GM18502 (cell line): ENCODE measurements at regions not wholly inside any gene's neighbourhood (a gene's known extent, or its start where the extent isn't known, plus 50 kb on each side); places are given as distances from the start of the nearest gene placed in this dataset.
"Not testable (repeated sequence)": the region's sequence is repeated elsewhere in the genome, so short reads cannot be mapped to it uniquely, and the experiment has no call there.

ENCODE experiments used
- ATAC-seq: cut with Tn5 transposase; IDR thresholded peaks from one replicate; pipeline ENCODE4 v1.9.1; 2021; ENCODE audit warnings: mild to moderate bottlenecking; ENCODE audit not compliant: unreplicated experiment, poor library complexity

DNA sequence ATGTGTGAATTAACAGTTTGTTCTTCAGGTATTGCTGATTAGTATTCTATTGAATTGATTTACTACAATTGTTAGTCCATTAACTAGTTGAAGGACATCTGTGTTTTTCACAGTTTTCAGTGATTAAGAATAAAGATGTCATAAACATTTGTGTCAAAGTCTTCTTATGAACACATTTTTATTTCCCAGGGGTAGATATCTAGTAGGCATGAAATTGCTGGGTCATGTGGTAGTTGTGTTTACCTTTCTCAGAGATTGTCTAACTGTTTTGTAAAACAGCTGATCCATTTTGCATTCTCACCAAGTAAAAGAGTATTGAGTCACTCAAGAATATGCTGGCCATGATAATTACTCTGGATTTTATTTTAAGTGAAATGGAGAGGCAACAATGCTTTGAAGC is 1145.3 kb downstream of the FSCB start:
- ATAC-seq: no peak

DNA sequence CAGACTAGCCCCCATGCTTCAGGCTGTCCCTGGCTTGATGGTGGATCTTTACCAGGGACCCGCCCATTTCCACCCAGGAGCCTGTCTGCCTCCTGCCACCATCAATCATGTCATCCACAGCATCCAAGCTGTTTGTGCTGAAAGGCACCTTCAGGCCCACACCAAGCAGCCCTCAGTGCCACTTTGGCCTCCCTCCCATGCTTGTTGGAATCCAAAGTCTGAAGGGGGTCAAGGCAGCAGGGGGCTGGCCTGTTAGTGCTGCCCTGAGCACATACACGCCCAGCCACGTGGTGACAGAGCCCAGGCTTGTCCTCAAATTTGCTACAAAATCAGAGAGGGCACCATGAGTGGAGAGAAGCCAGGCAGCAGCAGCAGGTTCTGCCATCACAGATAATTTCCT is 1146.8 kb downstream of the FSCB start:
- no peak for ATAC-seq

DNA sequence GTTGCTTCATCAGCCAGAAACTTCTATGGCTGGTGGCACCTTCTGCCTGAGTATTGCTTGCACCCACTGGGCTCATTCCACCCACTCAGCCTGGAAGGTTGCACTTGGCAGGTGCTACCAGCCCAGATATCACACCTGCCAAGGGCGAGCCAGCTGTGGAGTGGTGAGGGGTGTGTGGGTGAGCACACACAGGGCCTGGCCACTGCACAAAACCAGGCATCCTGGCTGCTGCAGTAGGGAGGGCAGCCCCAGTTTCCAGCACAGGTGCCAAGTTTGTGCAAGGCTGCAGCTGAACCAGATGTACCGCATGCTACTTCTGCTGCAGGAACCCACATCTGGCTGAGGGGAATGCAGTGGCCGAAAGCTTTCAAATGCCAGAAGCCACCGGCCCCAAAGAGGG is 1147.8 kb downstream of the FSCB start:
- ATAC-seq: no peak

DNA sequence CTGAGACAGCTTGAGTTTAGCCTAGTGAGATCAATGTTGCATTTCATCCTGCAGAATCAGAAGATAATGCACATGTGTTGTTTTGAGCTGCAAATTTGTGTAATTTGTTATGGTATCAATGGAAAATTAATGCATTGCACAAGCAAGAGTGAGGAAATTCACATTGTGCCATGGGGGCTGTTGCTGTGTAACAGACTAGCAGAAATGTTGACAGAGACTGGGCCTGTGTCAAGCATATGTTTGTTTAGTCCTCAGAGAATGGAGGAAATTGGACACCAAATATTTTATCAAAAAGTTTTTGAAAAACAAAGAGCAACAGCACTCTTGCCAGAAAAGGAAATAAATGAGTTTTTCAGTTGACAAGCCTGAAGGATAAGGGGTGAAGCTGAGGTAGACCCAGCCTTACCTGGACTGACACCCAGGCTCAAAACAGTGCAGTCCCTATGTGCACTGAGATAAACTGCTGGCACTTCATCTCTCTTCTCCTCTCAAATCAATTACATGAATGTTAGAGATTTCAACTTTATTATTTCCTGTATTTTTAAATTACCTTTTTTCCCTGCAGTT is 1150.0 kb downstream of the FSCB start:
- ATAC-seq: no peak

DNA sequence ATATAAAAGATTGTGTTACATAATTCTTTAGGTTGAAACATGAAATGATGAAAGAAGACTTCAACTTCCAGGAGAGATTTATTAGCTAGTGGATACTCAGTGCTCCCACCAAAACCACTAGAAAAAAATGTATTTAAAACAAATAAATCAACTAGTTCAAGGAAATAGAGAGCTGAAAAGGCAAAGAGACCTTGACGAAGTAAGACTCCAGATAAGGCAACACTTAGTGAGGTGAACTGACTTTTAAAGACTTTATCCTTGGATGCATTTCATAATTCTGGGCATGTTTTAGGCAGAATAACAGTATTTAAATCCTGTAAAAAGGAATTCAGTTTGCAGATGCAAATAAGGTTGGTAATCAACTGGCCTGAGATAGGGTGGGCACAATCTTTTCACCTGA is 1150.7 kb downstream of the FSCB start:
- no peak for ATAC-seq

DNA sequence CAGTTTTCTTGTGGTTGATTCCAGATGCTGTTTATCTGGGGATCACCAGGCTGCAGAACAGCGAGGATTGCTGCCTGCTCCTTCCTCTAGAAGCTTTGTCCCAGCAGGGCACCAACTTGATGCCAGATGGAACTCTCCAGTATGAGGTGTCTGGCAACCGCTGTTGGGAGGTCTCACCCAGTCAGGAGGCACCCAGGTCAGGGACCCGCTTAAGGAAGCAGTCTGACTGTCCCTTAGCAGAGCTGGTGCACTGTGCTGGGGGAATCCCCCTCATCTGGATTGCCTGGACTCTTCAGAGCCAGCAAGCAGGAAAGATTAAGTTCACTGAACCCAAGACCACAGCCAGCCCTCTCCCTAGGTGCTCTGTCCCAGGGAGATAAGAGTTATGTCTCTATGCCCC is 1165.2 kb downstream of the FSCB start:
- ATAC-seq: no peak

DNA sequence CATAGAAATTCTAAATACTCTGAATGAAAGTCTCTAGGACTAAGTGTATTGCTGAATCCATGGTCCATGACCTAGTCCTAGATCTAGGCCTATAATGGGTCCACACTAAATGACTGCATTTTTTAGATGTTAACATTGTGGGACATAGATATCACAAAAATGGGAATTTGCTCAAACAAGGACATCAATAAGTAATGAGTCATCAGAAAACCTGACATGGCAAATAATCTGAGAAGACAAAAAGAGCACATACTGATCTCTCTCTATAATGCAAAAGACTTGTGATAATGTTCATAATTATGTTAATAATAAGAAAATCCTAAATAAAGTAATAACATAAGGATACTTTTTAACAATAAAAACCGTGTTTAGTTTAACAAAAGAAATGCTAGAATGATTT is 1168.4 kb downstream of the FSCB start:
- no peak for ATAC-seq

DNA sequence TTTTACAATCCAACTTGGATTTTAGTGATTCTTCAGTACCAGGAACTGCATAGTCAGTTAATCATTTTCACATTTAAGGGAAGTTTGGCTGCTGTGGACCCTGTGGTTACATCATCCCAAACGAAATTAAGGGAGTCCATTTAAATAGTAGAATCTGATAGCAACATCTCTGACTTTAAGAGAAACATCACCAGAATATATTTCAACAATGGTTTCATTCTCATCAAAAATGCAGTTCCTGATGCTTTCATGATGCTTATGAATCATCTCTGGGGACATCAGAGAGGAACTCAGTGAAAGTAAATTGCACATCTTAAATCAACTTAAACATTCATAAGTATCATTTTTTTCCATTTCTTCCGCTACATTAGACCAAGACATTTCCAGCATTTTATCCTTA is 1170.7 kb downstream of the FSCB start:
- ATAC-seq: no peak

DNA sequence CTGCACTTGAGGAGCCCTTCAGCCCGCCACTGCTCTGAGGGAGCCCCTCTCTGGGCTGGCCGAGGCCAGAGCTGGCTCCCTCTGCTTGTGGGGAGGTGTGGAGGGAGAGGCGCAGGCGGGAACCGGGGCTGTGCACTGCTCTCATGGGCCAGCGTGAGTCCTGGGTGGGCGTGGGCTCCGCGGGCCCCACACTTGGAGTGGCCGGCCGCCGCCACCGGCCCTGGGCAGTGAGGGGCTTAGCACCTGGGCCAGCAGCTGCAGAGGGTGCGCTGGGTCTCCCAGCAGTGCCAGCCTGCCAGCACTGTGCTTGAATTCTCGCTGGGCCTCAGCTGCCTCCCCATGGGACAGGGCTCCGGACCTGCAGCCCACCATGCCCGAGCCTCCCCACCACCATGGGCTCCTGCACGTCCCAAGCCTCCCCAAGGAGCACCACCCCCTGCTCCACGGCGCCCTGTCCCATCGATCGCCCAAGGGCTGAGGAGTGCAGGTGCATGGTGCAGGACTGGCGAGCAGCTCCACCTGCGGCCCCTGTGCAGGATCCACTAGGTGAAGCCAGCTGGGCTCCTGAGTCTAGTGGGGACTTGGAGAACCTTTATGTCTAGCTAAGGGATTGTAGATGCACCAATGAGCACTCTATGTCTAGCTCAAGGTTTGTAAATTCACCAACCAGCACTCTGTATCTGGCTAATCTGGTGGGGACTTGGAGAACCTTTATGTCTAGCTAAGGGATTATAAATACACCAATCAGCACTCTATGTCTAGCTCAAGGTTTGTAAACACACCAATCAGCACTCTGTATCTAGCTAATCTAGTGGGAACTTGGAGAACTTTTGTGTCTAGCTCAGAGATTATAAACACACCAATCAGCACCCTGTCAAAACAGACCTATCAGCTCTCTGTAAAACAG is 1180.3 kb downstream of the FSCB start:
- not testable (repeated sequence) for ATAC-seq

DNA sequence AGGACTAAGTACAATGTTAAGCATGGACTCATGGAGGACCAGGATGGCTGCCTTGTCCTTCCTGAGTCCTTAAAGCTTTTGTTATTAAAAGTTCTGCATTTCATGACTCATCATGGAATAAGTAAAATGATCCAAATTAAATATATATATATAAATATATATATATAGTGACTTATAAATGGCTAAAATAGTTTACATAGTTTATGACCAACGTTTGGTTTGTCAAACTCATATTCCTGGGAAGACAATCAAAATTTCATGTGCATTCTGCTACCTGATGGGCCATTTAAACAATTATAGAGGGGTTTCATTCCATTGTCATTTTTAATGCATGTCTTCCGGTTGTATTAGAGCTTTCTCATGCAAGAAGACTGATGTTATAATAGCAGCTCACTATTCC is 1190.7 kb downstream of the FSCB start:
- no peak for ATAC-seq

DNA sequence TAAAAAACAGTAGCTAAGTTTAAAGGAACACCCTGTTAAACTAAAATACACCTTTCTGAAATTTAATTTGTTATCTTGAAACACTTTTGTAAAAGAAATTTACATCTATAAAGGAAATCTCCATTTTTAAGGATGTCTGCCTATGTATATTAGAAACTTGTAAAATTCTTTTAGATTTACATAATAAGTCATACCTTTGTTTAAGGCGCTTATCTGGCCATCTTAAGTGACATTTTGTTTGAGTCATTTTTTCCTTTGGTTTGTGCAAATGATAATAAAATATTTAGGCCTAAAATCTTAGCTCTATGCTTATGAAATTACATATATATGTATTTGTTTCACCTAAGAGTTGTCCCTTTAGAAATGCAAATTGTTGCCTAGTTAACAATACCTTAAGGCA is 1193.4 kb downstream of the FSCB start:
- no peak for ATAC-seq

DNA sequence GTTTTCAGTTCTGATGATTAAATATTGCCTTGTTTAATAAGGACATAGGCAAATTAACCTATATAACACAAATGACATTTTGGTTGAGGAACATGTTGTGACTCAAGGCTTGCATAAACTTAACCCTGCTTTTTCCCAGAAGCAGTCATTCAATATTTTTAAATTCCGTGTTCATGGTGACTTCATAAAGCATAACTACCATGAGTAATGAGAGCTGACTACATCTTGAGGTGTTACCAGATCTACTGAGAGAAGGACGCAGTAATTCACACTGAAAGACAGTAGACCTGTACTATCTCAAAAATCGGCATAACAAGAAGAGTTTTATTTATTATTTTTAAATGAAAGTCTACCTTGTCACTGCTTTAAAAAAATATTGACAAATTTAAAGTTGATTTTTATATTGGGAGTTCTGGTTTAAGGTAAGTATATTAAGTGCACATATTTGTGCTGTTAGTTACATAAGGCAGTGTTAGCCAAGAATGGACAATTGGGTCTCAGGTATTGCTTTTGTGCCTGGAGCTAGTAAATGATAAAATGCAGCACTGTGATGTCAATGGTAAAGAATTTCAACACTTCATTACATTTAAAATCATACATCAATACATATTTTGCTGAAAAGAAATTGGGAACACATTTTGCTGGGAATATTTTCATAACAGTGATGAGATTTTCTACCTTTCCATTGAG is 1198.5 kb downstream of the FSCB start:
- no peak for ATAC-seq

DNA sequence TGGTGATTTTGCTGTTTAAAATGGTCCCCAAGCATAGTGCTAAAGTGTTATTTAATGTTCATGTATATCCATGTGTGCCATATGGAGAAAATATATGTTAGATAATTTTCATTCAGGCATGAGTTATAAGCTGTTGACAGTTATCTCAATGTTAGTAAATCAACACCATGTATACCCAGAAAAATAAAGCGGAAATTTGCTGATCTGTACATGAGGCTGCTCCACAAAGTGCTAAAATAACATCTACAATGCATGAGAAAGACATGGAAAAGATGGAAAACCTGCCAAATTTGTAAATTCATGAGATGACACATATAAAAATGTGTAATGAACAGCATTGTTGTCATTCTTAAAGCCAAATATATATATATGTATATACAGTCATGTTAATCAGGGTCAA is 1199.2 kb downstream of the FSCB start:
- no peak for ATAC-seq

DNA sequence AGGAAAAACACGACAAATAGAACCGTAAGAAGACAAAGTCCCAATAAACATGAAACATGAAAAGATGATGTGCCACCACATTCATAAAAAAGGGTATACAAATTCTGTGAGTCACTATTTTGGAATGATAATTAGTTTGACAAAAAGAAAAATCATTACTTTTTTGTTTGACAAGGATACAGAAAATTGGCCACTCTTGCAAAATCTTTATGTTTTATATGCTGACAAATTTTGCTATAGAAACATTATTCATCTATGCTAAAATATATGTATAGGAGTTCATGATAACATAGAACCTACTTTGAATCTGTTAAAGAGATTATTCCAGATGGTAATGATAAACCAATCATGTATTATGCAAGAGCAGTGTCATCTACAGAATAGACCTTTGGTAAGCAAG is 1201.0 kb downstream of the FSCB start:
- no peak for ATAC-seq

DNA sequence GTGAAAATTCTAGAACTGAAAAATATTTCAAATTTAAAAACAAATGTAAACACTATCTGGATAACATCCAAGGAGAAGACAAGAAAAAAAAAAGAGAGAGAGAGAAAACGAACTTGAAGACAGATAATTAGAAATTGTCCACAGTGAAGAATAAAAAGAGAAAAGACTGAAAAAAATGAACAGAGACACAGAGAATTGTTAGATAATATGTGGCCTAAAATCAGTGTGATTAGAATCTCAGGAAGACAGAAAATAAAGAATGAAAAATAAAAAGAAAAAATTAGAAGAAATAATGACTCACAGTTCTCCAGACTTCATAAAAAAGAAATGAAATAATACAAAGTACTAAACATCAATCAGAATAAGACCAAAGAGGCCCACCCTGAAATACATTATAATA is 1209.3 kb downstream of the FSCB start:
- no peak for ATAC-seq

DNA sequence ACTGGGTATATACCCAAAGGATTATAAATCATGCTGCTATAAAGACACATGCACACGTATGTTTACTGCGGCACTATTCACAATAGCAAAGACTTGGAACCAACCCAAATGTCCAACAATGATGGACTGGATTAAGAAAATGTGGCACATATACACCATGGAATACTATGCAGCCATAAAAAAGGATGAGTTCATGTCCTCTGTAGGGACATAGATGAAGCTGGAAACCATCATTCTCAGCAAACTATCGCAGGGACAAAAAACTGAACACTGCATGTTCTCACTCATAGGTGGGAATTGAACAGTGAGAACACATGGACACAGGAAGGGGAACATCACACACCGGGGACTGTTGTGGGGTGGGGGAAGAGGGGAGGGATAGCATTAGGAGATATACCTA is 1211.0 kb downstream of the FSCB start:
- not testable (repeated sequence) for ATAC-seq

DNA sequence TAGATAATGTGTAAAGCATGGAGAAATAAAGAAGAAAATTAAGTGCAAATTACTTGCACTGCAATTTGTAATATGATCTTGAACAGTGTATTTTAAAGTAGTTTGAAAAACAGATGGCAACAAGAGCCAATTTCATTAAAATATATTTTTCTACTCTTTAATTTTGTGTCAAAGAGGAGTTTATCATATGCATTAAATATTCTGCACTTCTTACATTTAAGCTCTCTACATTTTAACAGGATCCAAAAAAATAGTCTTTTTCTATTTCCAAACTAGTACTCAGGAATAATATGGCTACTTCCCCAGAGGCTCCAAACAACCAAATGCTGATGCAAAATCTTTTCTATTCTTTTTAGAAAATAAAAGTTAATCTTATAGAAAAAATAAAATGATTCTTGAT is 1221.5 kb downstream of the FSCB start:
- ATAC-seq: no peak

DNA sequence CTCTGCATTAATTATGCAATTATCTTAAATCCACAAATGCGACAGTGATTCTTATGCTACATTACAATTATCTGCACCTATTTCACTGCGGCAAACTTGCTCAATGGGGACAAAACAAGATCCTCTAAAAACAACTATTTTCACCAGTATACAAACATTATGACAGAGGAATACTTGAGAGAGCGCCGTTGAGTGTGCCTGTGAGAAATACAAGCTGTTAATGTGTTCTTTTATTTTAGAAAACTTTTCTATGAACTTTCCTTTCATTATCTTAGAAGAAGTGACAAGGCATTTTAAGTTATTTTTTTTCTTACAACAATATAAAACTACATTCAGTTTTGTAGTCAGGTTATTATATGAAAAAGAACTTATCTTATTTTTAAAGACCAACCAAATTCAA is 1247.0 kb downstream of the FSCB start:
- no peak for ATAC-seq

DNA sequence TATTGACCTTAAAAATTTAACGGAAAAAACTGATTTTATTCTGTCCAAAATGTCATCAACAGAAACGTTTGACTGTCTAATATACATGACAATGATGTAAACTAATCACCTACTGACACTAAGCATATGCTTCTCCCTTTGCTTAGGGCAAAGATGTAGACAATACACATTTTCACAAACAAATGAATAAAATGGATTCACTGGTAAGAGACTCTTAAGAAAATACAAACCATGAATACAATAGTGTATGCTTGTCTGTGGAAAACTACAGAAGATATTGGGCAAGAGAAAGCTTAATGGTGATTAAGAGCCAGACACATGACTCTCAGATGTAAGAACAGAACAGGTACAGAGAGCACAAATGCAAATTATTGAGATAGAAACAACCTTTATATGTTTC is 1248.7 kb downstream of the FSCB start:
- ATAC-seq: no peak

DNA sequence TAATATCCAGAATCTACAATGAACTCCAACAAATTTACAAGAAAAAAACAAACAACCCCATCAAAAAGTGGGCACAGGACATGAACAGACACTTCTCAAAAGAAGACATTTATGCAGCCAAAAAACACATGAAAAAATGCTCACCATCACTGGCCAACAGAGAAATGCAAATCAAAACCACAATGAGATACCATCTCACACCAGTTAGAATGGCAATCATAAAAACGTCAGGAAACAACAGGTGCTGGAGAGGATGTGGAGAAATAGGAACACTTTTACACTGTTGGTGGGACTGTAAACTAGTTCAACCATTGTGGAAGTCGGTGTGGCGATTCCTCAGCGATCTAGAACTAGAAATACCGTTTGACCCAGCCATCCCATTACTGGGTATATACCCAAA is 1250.1 kb downstream of the FSCB start:
- not testable (repeated sequence) for ATAC-seq

DNA sequence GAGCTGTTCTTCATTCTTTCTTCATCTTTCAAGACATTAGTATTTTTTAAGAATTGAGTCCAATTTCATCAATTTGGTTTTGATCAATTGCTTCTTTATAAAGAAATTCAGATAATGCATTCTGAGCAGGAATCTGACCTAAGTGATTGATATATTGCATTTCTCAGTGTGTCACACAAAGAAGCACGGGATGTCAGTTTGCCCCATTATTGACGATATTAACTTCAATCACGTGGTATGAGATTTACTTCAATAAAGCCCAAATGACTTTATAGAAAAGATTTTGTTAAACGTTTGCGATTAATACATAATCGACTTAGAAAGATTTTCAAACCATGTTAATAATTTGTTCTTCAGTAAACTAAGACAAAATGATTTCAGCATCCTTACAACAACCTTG is 1254.2 kb downstream of the FSCB start:
- ATAC-seq: no peak

DNA sequence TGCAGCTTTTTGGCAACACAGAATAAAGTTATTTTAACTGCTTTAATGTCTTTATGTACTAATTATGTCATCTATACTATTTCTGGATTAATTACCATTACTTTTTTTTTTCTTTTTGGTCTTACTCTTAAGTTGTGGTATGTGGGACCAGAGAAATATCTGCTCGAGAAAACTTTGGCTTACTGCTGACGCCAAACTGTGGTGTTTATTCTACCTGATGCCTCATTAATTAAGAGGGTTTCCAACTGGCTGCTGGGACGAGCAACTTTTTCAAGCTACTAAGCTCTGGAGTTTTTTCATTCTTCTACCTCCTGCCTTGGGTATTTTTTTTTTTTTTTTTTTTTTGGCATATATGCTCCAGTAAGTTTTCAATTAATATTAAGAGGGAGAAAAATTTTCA is 1257.5 kb downstream of the FSCB start:
- ATAC-seq: no peak
